ENCODE measurements at regions not wholly inside any gene's neighbourhood (a gene's known extent, or its start where the extent isn't known, plus 50 kb on each side); places are given as distances from the start of the nearest gene placed in this dataset.
A peak's percentile ranks its signal among the peaks of the same experiment; 100 is the strongest.
"Not testable (repeated sequence)": the region's sequence is repeated elsewhere in the genome, so short reads cannot be mapped to it uniquely, and the experiment has no call there.

- DNase-seq (ENCODE audit: low read depth): no peak
- no peak for TF ChIP-seq CTCF (IDR thresholded peaks at IDR 0.05; ENCODE audit: low read length, missing control alignments)
- H3K4me3 ChIP-seq (replicated peaks; ENCODE audit: low read depth, low read length): no peak overlapping the region
Observed at GRCh38 chr1:45258059-45258650, 51.8 kb upstream of the ZSWIM5 start.

GRCh38 chr1:45259053-45259452 is 52.6 kb upstream of the ZSWIM5 start:
- TF ChIP-seq CTCF (IDR thresholded peaks at IDR 0.05; ENCODE audit: low read length, missing control alignments): no peak
- no peak overlapping the region for H3K4me3 ChIP-seq (replicated peaks; ENCODE audit: low read depth, low read length)
- no peak for DNase-seq (ENCODE audit: low read depth)

GRCh38 chr1:45260244-45260643 is 53.8 kb upstream of the ZSWIM5 start:
- DNase-seq (ENCODE audit: low read depth): no peak
- TF ChIP-seq CTCF (IDR thresholded peaks at IDR 0.05; ENCODE audit: low read length, missing control alignments): no peak

GRCh38 chr1:45263132-45263531 is 56.7 kb upstream of the ZSWIM5 start:
- no peak overlapping the region for H3K4me3 ChIP-seq (replicated peaks; ENCODE audit: low read depth, low read length)
- peak; percentile 11 for DNase-seq (ENCODE audit: low read depth)
- no peak for TF ChIP-seq CTCF (IDR thresholded peaks at IDR 0.05; ENCODE audit: low read length, missing control alignments)

More at GRCh38 chr1:45260244-45260643, 53.8 kb upstream of the ZSWIM5 start:
- H3K4me3 ChIP-seq (replicated peaks; ENCODE audit: low read depth, low read length): no peak overlapping the region

GRCh38 chr1:45265244-45265643 is 58.8 kb upstream of the ZSWIM5 start:
- no peak overlapping the region for H3K4me3 ChIP-seq (replicated peaks; ENCODE audit: low read depth, low read length)
- no peak for TF ChIP-seq CTCF (IDR thresholded peaks at IDR 0.05; ENCODE audit: low read length, missing control alignments)
- no peak for DNase-seq (ENCODE audit: low read depth)

GRCh38 chr1:45266151-45266801 is 59.9 kb upstream of the ZSWIM5 start:
- TF ChIP-seq CTCF (IDR thresholded peaks at IDR 0.05; ENCODE audit: low read length, missing control alignments): no peak

GRCh38 chr1:45268310-45268709 is 58.4 kb upstream of the HPDL start:
- not testable (repeated sequence) for DNase-seq (ENCODE audit: low read depth); H3K4me3 ChIP-seq (replicated peaks; ENCODE audit: low read depth, low read length)

More at GRCh38 chr1:45266151-45266801, 59.9 kb upstream of the ZSWIM5 start:
- peak overlapping the region; percentile 13 for H3K4me3 ChIP-seq (replicated peaks; ENCODE audit: low read depth, low read length)
- DNase-seq (ENCODE audit: low read depth): peak; percentile 91

GRCh38 chr1:45272267-45272666 is 54.4 kb upstream of the HPDL start:
- H3K4me3 ChIP-seq (replicated peaks; ENCODE audit: low read depth, low read length); DNase-seq (ENCODE audit: low read depth): not testable (repeated sequence)
